Suppressor macrophage (primary cell): ENCODE measurements at regions not wholly inside any gene's neighbourhood (a gene's known extent, or its start where the extent isn't known, plus 50 kb on each side); places are given as distances from the start of the nearest gene placed in this dataset.
"Not testable (repeated sequence)": the region's sequence is repeated elsewhere in the genome, so short reads cannot be mapped to it uniquely, and the experiment has no call there.

Source experiments
- DNase-seq, 4 experiments: peaks; one replicate each; pipeline ENCODE4 v3.0.0-alpha.2; 2020 to 2022

DNA sequence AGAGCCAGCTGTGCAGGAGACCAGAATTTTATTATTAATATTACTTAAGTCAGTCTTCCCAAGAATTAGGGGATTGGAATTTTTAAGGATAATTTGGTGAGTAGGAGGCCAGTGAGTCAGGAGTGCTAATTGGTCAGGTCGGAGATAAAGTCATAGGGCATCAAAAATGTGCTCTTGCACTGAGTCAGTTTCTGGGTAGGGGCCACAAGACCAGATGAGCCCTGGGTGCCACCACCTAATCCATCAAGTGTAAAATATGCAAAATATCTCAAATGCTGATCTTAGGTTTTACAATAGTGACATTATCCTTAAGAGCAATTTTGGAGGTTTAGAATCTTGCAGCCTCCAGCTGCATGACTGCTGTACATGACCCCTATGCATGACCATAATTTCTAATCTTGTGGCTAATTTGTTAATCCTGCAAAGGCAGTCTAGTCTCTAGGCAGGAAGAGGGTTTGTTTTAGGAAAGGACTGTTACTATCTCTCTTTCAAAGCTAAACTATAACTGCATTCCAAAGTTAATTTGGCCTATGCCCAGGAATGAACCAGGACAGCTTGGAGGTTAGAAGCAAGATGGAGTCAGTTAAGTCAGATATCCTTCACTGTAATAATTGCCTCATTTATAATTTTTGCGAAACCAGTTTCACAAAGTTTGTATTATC is 215.9 kb downstream of the RNF152 start:
- no peak for DNase-seq

DNA sequence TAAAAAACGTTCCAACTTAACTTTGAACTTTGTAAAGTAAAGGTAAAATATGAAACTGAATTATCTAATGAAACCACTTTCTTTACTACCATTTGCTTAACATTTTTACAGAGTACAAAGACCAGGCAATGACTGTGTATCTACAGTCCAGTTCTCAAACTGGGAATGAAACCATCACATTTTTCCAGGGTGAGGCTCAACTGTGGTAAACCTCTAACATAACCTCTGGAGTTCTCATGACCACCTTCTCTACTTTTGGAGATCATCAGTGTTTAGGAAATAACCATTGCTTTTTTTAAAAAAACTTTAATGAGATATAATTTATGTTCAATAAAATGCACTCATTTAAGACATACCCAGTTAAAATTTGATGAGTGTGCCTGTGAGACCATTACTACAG is 223.5 kb downstream of the RNF152 start:
- DNase-seq: no peak

DNA sequence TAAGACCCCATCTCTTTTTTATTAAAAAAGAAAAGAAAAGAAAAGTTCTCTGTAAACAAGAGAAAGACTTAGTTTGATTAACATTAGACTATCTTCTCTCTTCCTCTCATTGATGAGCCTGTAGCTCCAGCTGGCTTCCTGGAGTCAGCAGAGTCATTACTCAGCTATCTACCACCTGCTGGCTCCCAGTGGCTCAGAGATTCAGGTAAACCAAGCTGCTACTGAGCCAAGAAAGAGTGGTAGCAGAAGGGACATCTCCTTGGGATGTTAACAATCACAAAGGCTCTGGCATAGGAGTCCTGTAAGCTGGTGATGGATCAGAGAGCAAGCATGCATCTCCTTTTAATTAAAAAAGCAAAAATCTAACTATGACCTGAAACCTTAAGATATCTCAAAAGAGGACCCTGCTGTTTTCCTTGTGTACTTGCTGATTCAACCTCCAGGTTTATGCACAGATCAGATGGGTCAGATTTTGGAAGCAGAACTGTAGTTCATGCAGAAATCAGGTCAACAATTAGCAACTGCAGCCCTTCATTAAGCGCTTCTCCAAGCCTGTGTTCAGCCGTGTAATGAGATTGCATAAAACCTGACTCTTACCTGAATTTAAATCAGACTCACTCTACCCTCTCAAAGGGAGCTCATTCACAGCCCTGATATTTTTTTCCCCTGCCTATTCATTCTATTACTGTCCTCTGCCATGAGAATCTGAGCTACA is 225.8 kb downstream of the RNF152 start:
- no peak for DNase-seq

DNA sequence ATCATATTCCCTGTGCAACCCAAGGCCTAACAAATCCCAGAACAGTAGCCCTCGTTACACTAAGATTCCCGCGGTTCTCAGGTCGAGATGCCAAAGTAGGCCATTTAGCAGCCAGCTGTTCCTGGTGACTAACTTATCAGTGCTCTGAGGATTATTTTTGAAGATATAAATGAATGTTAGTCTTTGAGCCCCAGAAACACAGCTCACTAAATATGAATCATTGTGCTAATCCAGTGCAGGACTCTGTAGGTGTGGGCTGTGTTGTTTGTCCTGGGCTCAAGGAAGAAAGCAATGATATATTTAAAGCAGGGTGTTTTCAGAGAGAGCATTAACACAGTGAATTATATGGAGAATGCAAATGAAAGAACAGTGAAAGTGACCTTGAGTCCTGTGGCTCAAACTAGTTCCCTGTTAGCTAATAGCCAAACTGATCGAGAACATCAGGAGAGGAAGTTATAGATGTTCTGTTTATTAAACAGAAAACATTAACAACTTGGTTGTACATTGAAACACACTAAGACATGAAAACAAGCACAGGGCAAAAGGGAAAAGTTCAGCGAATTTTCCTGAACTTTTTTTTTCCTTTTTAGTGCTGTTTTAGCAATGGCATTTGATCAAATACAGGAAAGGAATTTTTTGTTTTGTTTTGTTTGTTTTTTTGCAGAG is 228.3 kb downstream of the RNF152 start:
- peak in 1 of 4 experiments; percentile 5 for DNase-seq

DNA sequence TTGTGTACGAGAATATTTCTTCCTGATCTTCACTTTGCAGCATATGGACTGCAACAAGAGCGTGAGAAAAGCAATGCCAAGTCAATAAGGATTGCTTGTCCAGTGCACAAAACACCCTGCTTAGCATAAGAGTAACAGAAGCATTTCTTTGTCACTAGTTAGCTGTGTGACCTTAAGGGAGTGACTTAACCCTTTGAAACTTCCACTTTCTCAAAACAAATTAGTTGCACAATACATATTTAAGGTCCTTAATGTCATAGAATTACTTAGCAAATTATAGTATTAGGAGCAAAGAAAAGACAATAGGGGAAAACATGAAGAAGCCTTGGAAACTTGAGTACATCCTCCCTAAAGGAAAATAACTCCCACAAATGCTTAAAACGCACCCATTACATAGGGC is 230.1 kb downstream of the RNF152 start:
- peak in 2 of 4 experiments; percentile 6 to 32 for DNase-seq

DNA sequence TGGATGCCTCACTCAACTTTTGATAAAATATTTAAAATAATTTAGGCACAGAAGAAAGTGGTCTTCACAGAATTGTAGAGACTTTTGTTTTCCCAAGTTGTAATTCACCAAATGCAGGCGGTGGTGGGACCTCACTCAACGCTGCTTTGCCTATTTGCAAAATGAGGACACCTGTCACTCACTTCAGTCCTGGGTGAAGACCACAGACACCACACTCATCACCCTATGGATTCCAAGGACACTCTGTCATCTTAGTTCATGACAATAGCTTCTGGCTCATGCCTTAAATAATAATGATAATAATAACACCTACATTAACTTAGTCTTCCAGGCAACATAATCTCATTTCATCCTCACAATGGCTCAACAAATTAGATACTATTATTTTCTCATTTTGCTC is 234.4 kb downstream of the RNF152 start:
- DNase-seq: no peak

DNA sequence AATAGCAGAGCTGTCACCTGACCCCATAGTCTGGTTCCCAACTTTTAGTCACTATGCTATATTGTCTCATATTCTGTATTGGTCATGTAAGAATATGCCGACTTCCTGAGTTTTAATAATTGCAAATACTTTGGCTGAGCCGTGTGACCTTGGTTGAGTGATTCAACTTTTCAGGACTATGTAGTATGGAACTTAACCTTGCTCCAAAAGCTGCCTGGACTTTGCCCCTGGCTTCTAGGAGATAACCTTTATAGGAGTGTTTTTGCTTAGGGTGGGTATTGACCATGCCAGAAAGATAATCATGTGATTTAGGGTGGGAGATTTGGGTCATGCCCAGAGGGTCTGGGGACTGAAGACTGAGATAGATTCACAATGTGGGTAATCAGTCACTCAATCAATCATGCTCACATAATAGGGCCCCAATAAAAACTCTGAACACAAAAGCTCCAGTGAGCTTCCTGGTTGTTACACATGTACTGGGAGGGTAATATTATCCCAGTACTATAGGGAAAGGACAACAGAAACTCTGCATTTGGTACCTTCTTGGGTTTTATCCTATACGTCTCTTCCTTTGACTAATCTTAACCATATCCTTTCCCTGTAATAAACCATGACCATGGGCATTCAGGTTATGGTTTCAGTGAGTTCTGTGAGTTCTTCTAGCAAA is 235.6 kb downstream of the RNF152 start:
- DNase-seq: no peak

DNA sequence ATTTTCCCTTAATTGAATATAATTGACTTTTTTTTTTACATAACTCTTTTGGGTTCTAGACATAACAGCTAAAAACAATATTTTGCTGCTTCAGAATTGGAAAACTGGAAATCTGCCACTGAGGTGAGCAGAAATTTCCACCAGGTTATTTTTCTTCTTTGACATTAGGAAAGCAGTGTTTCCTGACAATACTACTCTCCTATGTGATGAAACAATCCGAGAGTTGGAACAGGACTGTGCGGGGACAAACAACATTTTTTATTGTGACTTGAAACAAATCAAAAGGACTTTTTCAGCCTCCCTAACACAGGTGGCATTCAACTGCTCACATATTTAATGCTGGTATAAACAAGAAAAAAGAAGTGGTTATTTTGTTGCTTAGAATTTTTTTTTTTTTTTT is 237.2 kb downstream of the RNF152 start:
- DNase-seq: no peak

DNA sequence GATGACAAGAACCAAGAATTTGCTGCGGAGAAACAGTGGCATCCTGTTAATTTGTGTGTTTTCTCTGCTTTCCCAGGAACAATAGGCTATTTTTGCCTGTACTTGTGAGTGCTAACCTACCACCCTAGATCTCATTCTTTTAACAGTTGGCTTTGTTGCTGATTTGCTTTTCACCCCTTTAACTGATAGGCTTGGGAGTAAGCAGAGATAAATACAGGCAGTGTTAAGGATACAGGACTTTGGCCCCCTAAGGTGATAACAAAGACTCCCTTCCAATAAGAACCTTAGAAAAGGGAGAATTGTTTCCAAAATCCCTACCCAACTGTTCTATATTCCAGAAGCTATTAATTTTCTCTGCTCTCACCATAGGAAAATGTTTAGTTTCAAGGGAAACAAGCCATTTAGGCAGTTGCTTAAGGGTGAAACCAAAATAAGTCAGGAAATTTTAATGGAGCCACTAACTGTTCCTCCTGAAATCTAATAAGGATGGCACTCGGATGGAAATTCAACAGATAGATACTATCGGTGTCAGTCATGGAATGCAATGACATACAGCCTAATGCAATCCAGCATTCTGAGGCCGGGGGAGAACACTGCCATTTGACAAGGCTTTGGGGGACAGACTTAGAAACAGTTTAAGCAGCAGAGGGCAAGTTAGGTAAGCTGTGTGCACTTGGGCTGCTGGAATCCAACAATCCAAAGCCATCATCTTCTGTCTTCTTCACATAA is 238.8 kb downstream of the RNF152 start:
- DNase-seq: no peak

DNA sequence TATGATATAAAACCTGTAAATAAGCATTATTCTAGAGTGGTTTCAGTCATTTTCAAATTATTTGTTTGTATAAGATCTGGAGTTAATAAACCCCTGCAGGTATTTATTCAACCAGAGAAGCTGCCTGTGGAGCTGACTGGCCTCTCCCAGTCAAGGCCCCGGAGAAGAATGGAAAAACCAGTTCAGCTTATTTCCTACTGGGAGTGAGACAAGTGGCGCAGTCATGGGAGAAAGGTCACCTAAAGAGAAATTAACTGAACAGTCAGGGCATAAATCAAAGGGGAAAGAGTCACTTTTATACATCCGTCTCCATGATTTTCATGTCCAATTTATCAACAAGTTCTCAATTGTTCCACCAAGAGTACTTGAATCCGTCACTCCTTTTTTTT is 240.9 kb downstream of the RNF152 start:
- no peak for DNase-seq

DNA sequence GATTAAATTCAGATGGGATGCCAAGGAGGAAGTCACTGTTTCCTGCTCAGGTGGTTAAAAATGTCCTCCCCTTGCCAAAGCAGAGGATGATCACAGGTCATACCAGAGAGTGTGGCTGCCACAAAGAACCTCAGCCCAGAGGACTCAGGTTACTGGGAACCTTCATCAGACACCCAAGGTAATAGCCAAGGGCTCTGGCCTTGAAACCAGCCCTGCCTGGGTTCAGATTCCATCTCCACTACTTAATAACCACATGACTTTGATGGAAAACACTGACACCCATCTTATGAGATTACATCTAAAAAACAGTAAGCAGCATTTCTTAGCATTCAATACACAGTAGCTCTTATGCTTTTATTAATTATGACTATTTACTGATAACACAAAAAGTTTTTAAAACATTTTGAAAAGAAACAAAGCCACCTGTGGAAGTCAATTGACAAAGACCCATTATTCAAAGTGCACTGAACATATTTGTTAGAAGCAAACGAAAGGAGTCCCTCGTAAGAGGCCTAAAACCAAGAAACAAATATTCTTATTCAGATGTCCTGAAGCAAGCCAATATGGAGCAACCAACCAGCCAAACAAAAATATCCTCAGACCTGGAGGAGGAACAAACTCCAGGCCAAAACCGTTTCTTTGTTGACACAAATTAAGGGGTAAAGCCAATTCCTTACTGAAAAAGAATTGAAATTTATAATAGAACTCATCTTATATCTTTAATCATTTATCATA is 241.5 kb downstream of the RNF152 start:
- no peak for DNase-seq

DNA sequence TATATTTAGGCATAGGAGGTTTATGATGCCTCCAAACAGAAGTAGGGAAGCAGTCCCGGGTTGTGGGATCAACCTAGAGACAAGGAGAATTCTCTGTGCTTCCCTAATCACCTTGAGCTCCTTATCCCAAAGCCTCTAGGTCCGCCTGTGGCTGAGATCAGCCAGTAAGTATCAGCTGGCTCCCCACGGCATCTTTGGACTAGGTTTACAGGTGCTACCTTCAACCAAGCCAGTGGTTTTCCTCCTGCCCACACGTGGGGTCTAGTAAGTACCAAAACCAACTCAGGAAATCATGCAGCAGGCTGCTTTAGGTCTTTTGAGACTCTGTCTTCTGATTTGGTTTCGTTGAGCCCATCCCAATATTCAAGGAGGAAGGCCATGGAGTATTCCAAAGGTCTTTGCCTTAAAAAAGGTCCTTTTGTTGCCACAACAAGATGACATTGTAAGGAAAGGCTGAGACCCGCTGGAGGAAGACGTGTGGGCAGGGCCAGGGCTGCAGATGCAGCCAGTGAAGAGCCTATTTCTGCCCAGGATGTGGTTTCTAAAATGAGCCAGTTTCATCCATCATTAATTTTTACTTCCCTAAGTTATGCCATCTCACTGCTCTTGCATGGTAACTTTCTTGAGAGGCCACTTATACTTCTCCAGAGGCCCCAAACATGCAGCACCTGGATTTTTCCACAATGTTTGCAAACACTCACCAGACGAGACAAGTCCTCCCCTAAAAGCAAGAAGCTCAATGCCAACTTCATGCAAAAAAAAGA is 248.7 kb downstream of the RNF152 start:
- DNase-seq: no peak

DNA sequence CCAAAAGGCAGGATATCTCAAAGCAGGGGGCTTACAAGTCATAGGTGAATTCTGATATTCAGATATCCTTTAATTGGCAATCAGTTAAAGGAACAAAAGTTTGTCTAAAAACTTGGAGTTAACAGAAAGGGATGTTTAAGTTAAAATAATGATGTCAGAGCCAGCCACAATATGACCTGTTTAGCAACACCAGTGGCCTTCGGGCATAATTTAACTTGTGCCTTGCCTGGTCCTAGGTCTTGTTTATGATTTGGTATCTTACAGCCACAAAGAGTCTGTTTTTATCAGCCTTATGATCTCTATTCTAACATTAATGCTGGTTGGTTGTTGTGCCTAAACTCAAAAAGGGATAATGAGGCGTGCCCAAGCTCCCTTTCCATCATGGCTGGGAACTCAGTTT is 252.9 kb downstream of the RNF152 start:
- DNase-seq: no peak

DNA sequence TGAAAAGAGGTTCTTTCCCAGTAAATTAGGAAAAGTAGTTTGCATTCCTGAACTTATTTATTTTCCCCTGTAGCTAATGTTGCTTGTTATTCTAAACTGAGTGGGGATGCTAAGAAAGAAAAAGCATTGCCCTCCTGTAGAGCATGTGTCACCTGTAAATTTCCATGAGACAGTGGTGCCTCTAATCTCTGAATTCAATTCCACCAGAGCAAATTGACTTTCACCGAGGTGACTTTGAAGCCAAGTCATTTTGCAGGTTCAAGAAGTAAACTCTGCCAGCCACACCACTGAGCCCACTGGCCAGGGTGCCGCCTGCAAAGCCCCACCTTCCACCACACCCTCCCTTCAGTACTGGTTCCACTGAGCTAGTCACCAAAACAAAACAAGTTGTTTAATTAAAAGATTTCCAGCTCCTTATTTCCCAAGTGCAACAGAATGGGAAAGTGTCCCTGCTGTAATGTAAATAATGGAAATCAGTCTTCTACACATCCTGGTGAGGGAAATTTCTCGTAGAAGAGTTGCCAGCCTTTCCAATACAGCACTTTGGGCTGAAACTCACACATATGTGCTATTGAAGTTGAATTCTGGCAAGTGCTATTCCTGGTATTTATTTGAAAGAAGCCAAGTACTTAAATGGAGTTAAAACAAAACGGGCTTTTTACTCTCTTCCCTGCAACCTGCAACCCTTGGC is 254.8 kb downstream of the RNF152 start:
- no peak for DNase-seq

DNA sequence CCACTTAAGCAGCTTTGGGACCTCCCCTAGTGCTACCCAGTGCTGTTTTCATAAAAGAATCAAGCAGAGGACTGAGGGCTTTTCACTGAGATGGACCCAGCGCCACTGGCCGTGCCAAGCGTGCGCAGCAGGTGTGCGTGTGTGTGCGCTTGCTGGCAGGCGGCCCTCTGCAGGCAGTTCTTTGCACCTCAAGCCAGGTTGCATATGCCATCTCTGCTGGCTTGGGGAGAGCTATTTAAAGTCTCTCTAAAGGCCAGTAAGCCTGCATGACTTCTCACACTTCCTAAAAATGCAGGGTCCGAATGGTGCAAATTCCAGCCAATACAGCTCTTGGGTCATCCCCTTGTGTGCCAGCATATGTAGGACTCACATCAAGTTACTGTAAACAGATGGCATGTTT is 255.5 kb downstream of the RNF152 start:
- DNase-seq: no peak

DNA sequence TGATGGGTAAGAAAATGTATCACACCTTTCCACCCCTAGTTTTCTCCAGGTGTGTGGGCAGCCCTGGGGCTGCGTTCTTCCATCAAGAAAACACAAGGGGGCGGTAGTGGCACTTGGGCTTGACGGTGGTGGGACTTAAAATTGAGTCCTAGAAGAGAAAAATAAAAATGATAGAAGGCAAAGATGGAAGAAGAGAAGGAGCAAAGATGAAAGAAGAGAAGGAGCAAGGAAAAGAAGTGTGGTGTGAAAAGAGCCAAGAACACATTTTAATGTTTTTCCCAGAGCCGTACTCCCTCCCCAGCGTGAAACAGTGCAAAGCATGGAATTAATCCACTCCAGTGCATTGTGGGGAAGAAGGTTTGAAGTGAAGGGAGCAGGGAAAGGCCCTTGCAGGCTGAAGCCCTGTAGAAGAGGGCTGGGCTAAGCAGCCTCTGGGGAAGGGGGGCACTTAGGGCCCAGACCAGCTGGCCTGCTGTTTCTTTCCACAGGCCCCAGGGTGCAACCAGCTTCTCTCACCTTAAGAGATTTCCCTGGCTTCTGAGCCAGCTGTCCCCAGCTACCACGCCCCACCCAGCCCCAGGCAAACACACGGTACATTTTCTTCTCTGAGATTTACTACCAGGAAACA is 256.8 kb downstream of the RNF152 start:
- DNase-seq: peak; percentile 56 to 68 (median 66)

DNA sequence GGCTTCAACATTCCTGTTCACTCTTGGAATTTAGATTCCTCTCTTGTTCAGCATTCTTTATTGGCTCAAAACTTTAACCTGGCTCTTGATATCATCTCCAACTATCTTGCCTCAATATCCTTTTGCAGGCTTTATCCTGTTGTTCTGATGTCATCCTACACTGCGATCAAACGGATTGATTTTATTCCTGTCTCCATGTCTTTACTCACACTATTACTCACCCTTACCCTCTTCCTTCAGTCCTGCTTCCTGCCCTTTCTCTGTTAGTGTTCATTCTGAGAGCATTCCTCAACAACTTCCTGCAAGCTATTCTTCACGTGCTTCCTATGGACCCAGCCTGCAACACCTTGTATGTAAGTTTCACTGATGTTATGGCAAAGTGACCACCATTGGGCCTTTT is 264.7 kb downstream of the RNF152 start:
- DNase-seq: no peak

DNA sequence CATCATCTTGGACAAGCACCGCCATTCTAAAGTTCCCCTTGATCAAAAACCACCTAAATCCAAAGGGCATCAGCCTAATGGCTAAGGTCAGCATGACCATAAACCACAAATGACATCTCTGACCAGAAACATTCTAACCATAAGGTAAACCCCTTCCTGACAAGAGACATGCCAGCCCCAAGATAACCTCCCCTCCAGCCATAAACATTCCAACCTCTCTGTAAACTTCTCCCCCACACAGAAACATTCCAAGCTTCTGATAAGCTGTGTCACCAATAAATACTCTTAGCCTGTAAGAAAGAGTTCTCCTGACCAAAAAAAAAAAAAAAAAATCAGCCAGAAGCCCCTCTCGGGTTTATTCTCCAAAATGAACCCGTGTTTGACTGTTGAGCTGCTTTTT is 268.2 kb downstream of the RNF152 start:
- not testable (repeated sequence) for DNase-seq

DNA sequence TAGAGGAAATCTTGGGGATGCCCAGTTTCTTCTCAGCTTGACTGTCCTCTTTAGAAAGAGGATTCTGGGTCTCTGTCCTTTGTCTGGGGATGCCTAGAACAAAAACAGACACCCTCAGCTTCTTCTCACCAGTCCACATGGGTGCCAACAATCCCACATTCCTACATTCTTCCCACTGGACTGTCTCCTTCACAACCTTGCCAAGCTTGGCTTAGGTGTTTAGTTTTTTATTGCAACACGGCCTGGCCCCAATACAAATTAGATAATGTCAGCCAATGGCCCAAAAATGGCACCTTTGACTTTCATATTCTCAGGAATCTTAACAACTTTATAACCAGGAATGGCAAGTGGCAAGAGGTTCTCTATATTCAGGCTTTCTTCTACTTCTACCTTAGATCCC is 273.0 kb downstream of the RNF152 start:
- DNase-seq: no peak

DNA sequence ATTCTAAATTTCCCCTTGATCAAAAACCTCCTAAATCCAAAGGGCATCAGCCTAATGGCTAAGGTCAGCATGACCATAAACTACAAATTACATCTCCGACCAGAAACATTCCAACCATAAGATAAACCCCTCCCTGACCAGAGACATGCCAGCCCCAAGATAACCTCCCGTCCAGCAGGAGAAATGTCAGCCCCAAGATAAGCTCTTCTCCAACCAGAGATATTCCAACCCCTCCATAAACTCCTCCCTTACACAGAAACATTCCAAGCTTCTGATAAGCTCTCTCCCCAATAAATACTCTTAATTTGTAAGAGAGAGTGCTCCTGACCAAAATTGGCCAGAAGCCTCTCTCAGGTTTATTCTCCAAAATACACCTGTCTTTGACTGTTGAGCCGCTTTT is 274.0 kb downstream of the RNF152 start:
- DNase-seq: no peak
